Thyroid gland (tissue), 4 donors: ENCODE measurements at regions not wholly inside any gene's neighbourhood (a gene's known extent, or its start where the extent isn't known, plus 50 kb on each side); places are given as distances from the start of the nearest gene placed in this dataset.

Experiments
- POLR2A ChIP-seq, 2 donors: fragments of 450-650 bp; IDR thresholded peaks; one replicate each; pipeline ENCODE4 v1.6.1; 2017; ENCODE audit warnings: antibody characterized with exemption in 2 of 2, mild to moderate bottlenecking in 2 of 2, moderate library complexity in 1 of 2
- TF ChIP-seq, protein P1 (sequence below), 6 experiments: fragments of 200-600 bp in 3 of 6; fragments of 450-650 bp in 3 of 6; sonication (generic) in 3 of 6; IDR thresholded peaks; one replicate each; pipeline ENCODE4 v1.5.1; 2016 to 2019; ENCODE audit warnings: antibody characterized with exemption in 6 of 6, mild to moderate bottlenecking in 2 of 6, inconsistent platforms in 1 of 6, moderate library complexity in 1 of 6

DNA sequence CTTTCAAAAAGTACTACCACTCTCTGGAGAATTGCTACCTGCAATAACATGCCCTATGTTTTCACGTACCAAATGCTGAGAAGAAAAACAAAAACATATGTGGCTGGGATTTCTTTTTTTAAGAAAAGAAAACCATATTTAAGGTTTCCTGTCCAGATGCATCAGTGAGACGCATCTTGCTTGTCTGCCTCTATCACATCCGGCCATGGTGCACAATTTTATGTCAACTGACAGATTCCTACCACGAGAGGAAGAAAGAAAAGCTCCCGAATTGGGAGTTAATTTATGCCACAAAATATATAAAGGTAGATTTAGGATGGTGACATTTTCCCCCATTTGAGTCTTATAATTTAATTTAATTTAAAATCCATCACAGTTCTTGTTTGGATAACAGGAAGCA lies 62.3 kb upstream of the COL24A1 start:
- no peak for TF ChIP-seq POLR2A (IDR thresholded peaks at IDR 0.05)
- TF ChIP-seq, protein P1, sequence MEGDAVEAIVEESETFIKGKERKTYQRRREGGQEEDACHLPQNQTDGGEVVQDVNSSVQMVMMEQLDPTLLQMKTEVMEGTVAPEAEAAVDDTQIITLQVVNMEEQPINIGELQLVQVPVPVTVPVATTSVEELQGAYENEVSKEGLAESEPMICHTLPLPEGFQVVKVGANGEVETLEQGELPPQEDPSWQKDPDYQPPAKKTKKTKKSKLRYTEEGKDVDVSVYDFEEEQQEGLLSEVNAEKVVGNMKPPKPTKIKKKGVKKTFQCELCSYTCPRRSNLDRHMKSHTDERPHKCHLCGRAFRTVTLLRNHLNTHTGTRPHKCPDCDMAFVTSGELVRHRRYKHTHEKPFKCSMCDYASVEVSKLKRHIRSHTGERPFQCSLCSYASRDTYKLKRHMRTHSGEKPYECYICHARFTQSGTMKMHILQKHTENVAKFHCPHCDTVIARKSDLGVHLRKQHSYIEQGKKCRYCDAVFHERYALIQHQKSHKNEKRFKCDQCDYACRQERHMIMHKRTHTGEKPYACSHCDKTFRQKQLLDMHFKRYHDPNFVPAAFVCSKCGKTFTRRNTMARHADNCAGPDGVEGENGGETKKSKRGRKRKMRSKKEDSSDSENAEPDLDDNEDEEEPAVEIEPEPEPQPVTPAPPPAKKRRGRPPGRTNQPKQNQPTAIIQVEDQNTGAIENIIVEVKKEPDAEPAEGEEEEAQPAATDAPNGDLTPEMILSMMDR (IDR thresholded peaks at IDR 0.05), result no peak
